CD4-positive, alpha-beta T cell treated with Interleukin-15 for 4 hours (primary cell): ENCODE measurements at regions not wholly inside any gene's neighbourhood (a gene's known extent, or its start where the extent isn't known, plus 50 kb on each side); places are given as distances from the start of the nearest gene placed in this dataset.
"Not testable (repeated sequence)": the region's sequence is repeated elsewhere in the genome, so short reads cannot be mapped to it uniquely, and the experiment has no call there.

Source experiments
- DNase-seq: peaks from one replicate; pipeline ENCODE4 v3.0.0-alpha.2; 2020; ENCODE audit warnings: low spot score

- no peak for DNase-seq
Measured at GRCh38 chr2:43146083-43146482, 80.3 kb downstream of the ZFP36L2 start.

- no peak for DNase-seq
Measured at GRCh38 chr2:43144263-43144662, 82.1 kb downstream of the ZFP36L2 start.

- no peak for DNase-seq
Measured at GRCh38 chr2:43143756-43144155, 82.7 kb downstream of the ZFP36L2 start.

- no peak for DNase-seq
Measured at GRCh38 chr2:43142921-43143438, 83.4 kb downstream of the ZFP36L2 start.

GRCh38 chr2:43141636-43142151, 84.7 kb downstream of the ZFP36L2 start:
- DNase-seq, result not testable (repeated sequence)

GRCh38 chr2:43139996-43140621, 86.3 kb downstream of the ZFP36L2 start:
- peak; percentile 68 for DNase-seq

- no peak for DNase-seq
Measured at GRCh38 chr2:43139501-43139900, 86.9 kb downstream of the ZFP36L2 start.

- DNase-seq, result no peak
Measured at GRCh38 chr2:43138441-43138840, 88.0 kb downstream of the ZFP36L2 start.

GRCh38 chr2:43136876-43137275, 89.5 kb downstream of the ZFP36L2 start:
- peak; percentile 86 for DNase-seq

- DNase-seq, result no peak
Measured at GRCh38 chr2:43136011-43136799, 90.2 kb downstream of the ZFP36L2 start.

- no peak for DNase-seq
Measured at GRCh38 chr2:43135583-43135982, 90.8 kb downstream of the ZFP36L2 start.

GRCh38 chr2:43134571-43134889, 91.9 kb downstream of the ZFP36L2 start:
- no peak for DNase-seq

- peak; percentile 62 for DNase-seq
Measured at GRCh38 chr2:43133708-43134570, 92.5 kb downstream of the ZFP36L2 start.

GRCh38 chr2:43133336-43133707, 93.1 kb downstream of the ZFP36L2 start:
- DNase-seq, result no peak

- no peak for DNase-seq
Measured at GRCh38 chr2:43132683-43133301, 93.6 kb downstream of the ZFP36L2 start.

- DNase-seq, result no peak
Measured at GRCh38 chr2:43131890-43132682, 94.3 kb downstream of the ZFP36L2 start.

GRCh38 chr2:43131051-43131889, 95.1 kb downstream of the ZFP36L2 start:
- DNase-seq, result peak; percentile 88

GRCh38 chr2:43130548-43130875, 95.9 kb downstream of the ZFP36L2 start:
- no peak for DNase-seq

- DNase-seq, result peak; percentile 20
Measured at GRCh38 chr2:43129676-43130547, 96.5 kb downstream of the ZFP36L2 start.
